Stimulated activated CD4-positive, alpha-beta T cell treated with anti-CD3 and anti-CD28 coated beads, Interleukin-4, amount 100 ng/mL, for 1 hour (primary cell): ENCODE measurements at regions not wholly inside any gene's neighbourhood (a gene's known extent, or its start where the extent isn't known, plus 50 kb on each side); places are given as distances from the start of the nearest gene placed in this dataset.
"Not testable (repeated sequence)": the region's sequence is repeated elsewhere in the genome, so short reads cannot be mapped to it uniquely, and the experiment has no call there.

ENCODE experiments used
- DNase-seq: peaks from one replicate; pipeline ENCODE4 v3.0.0-alpha.2; 2020

GRCh38 chr5:17989567-17990563 lies 355.6 kb downstream of the TAF11L14 start:
- no peak for DNase-seq

- no peak for DNase-seq
These were observed 357.5 kb downstream of the TAF11L14 start for GRCh38 chr5:17991775-17992174.

GRCh38 chr5:17992291-17992690 lies 358.0 kb downstream of the TAF11L14 start:
- DNase-seq = no peak

GRCh38 chr5:17995997-17996396 lies 361.7 kb downstream of the TAF11L14 start:
- no peak for DNase-seq

GRCh38 chr5:17999858-18000257 lies 365.6 kb downstream of the TAF11L14 start:
- DNase-seq = no peak

GRCh38 chr5:18000744-18001143 lies 366.5 kb downstream of the TAF11L14 start:
- no peak for DNase-seq

- DNase-seq = no peak
These were observed 369.1 kb downstream of the TAF11L14 start for GRCh38 chr5:18003312-18003711.

- DNase-seq = no peak
These were observed 369.5 kb downstream of the TAF11L14 start for GRCh38 chr5:18003784-18004183.

GRCh38 chr5:18006235-18006634 lies 372.0 kb downstream of the TAF11L14 start:
- not testable (repeated sequence) for DNase-seq

- DNase-seq = no peak
These were observed 374.7 kb downstream of the TAF11L14 start for GRCh38 chr5:18008940-18009339.

- no peak for DNase-seq
These were observed 375.8 kb downstream of the TAF11L14 start for GRCh38 chr5:18010053-18010452.

- DNase-seq = no peak
These were observed 384.2 kb downstream of the TAF11L14 start for GRCh38 chr5:18018472-18018871.

- DNase-seq = no peak
These were observed 389.0 kb downstream of the TAF11L14 start for GRCh38 chr5:18023275-18023674.

- no peak for DNase-seq
These were observed 389.7 kb downstream of the TAF11L14 start for GRCh38 chr5:18023986-18024385.

GRCh38 chr5:18024542-18024941 lies 390.3 kb downstream of the TAF11L14 start:
- no peak for DNase-seq

GRCh38 chr5:18027241-18027867 lies 393.1 kb downstream of the TAF11L14 start:
- no peak for DNase-seq

- DNase-seq = no peak
These were observed 393.8 kb downstream of the TAF11L14 start for GRCh38 chr5:18028036-18028435.

GRCh38 chr5:18032744-18033143 lies 398.5 kb downstream of the TAF11L14 start:
- no peak for DNase-seq

- DNase-seq = no peak
These were observed 402.3 kb downstream of the TAF11L14 start for GRCh38 chr5:18036531-18036930.

- DNase-seq = no peak
These were observed 403.5 kb downstream of the TAF11L14 start for GRCh38 chr5:18037718-18038117.

- no peak for DNase-seq
These were observed 409.1 kb downstream of the TAF11L14 start for GRCh38 chr5:18043344-18043743.

GRCh38 chr5:18048449-18048848 lies 414.2 kb downstream of the TAF11L14 start:
- no peak for DNase-seq

- DNase-seq = no peak
These were observed 416.1 kb downstream of the TAF11L14 start for GRCh38 chr5:18050345-18050744.

GRCh38 chr5:18050776-18051175 lies 416.5 kb downstream of the TAF11L14 start:
- DNase-seq = no peak
